ENCODE measurements at regions not wholly inside any gene's neighbourhood (a gene's known extent, or its start where the extent isn't known, plus 50 kb on each side); places are given as distances from the start of the nearest gene placed in this dataset.

DNA sequence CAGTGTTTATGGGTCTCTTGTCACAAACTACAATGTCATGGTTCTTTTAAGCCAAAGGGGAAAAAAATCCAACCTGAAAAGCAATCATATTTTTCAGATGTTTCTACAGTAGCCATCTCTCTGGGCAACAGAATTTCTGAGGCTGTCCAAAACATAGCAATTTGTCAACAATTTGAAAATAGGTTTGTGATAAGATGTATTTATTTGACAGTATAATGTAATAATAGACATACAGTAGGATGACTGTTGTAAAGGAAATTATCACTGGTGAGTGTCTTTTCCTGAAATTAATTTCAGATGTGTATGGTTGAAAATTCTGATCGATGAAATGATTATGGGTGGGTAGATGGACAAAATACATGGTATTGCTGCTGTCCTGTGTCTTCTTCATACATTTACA is 1230.1 kb upstream of the CDH2 start:
- Histone ChIP-seq H3K27me3 (ENCODE audit: control insufficient read depth, low read length) (no peaks in the 10 kb centered on the region), H4K20me1 (ENCODE audit: control insufficient read depth, insufficient read depth, low read depth, low read length) (no peaks in the 10 kb centered on the region), H3K4me1 (ENCODE audit: control insufficient read depth, low read length) (no peaks in the 10 kb centered on the region), H3K36me3 (ENCODE audit: control insufficient read depth, low read length) (no peaks in the 10 kb centered on the region), H3K9me3 (ENCODE audit: control insufficient read depth, insufficient read depth, low read length) (no peaks in the 10 kb centered on the region), H3K27ac (ENCODE audit: low read depth, low read length) (no peak overlapping the region), H3K4me2 (ENCODE audit: low read length) (no peak overlapping the region), H3F3A (ENCODE audit: control insufficient read depth, insufficient read depth) (no peaks in the 10 kb centered on the region), H3K79me2 (ENCODE audit: control insufficient read depth, low read length) (no peaks in the 10 kb centered on the region), H3K4me3 (ENCODE audit: low read length) (no peak overlapping the region), H3K9me2 (replicated peaks; ENCODE audit: control insufficient read depth, low read length) (no peaks in the 10 kb centered on the region)
- TF ChIP-seq, protein P1, sequence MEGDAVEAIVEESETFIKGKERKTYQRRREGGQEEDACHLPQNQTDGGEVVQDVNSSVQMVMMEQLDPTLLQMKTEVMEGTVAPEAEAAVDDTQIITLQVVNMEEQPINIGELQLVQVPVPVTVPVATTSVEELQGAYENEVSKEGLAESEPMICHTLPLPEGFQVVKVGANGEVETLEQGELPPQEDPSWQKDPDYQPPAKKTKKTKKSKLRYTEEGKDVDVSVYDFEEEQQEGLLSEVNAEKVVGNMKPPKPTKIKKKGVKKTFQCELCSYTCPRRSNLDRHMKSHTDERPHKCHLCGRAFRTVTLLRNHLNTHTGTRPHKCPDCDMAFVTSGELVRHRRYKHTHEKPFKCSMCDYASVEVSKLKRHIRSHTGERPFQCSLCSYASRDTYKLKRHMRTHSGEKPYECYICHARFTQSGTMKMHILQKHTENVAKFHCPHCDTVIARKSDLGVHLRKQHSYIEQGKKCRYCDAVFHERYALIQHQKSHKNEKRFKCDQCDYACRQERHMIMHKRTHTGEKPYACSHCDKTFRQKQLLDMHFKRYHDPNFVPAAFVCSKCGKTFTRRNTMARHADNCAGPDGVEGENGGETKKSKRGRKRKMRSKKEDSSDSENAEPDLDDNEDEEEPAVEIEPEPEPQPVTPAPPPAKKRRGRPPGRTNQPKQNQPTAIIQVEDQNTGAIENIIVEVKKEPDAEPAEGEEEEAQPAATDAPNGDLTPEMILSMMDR (IDR thresholded peaks at IDR 0.05; ENCODE audit: low read depth, low read length, poor library complexity, severe bottlenecking): no peak
- no peak for TF ChIP-seq EZH2phosphoT487 (IDR thresholded peaks at IDR 0.05; ENCODE audit: borderline replicate concordance, low read length)

DNA sequence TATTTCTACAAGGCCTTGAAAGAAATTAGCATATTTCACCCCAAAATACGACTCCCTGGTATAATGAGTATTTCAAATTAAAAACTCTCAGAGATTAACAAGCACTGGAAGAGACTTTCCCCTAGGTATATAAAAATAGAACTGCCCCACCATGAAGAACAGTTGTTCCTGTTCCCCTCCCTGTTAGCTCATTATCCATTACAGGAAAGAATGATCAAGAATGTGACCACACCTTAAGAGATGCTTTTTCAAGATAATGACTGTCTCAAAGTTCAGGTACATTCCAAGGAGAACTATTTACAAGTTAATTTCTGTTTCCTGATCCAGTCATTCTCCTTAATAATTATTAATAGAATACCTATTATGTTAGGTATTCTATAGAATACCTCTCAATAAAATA is 1220.6 kb upstream of the CDH2 start:
- Histone ChIP-seq H3K9me3 (ENCODE audit: control insufficient read depth, insufficient read depth, low read length) (no peaks in the 10 kb centered on the region; the same call in 1 of the 2 replicates), H3K4me3 (ENCODE audit: low read length) (no peak overlapping the region), H3K36me3 (ENCODE audit: control insufficient read depth, low read length) (no peaks in the 10 kb centered on the region), H3K79me2 (ENCODE audit: control insufficient read depth, low read length) (no peaks in the 10 kb centered on the region), H3K27ac (ENCODE audit: low read depth, low read length) (no peak overlapping the region), H3K9me2 (replicated peaks; ENCODE audit: control insufficient read depth, low read length) (no peaks in the 10 kb centered on the region), H3K4me2 (ENCODE audit: low read length) (no peak overlapping the region), H3F3A (ENCODE audit: control insufficient read depth, insufficient read depth) (no peaks in the 10 kb centered on the region), H3K27me3 (ENCODE audit: control insufficient read depth, low read length) (no peaks in the 10 kb centered on the region), H3K4me1 (ENCODE audit: control insufficient read depth, low read length) (no peaks in the 10 kb centered on the region), H4K20me1 (ENCODE audit: control insufficient read depth, insufficient read depth, low read depth, low read length) (no peaks in the 10 kb centered on the region)
- TF ChIP-seq, protein P1 (IDR thresholded peaks at IDR 0.05; ENCODE audit: low read depth, low read length, poor library complexity, severe bottlenecking): no peak
- TF ChIP-seq EZH2phosphoT487 (IDR thresholded peaks at IDR 0.05; ENCODE audit: borderline replicate concordance, low read length): no peak

DNA sequence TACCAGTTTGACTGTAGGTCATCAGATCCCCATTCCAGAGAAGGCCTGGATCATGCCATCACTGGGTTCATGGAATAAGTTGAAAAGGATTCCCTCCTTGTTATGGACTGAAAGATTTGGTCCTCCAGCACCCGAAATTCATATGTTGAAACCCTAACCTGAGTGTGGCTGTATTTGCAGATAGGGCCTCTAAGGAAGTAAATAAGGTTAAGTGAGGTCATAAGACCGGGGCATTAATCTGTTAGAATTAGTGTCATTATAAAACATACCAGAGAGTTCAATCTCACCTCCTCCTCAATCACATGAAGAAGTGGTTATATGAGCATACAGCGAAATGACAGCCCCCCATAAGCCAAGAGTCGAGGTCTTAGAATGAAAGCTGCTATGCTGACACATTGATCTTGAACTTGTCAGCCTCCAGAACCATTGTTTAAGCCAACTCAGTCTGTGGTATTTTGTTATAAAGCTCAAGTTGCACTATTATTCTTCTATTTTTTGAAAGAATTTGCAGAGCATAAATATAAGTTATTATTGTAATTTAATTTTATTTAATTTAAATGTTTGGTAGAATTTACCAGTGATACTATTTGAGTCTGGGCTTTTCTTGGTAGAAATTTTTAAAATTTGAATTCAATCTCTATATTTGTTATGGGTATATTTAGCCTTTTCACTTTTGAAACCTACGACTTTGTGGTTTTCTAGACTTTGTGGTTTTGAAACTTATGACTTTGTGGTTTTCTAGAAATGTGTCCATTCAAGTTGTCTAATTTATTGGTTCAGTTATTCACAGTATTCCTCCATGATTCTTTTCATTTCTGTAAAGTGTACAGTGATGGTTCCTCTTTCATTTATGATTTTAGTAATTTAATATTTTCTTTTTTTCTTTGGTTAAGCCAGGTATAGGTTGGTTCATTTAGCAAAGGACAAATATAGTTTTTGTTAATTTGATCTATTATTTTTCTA is 1206.7 kb upstream of the CDH2 start:
- Histone ChIP-seq H3K4me2 (ENCODE audit: low read length) (no peak overlapping the region), H3F3A (ENCODE audit: control insufficient read depth, insufficient read depth) (no peaks in the 10 kb centered on the region), H3K36me3 (ENCODE audit: control insufficient read depth, low read length) (no peaks in the 10 kb centered on the region), H3K4me1 (ENCODE audit: control insufficient read depth, low read length) (no peaks in the 10 kb centered on the region), H3K27me3 (ENCODE audit: control insufficient read depth, low read length) (no peaks in the 10 kb centered on the region), H3K79me2 (ENCODE audit: control insufficient read depth, low read length) (no peaks in the 10 kb centered on the region), H3K27ac (ENCODE audit: low read depth, low read length) (no peak overlapping the region), H3K4me3 (ENCODE audit: low read length) (no peak overlapping the region), H3K9me2 (replicated peaks; ENCODE audit: control insufficient read depth, low read length) (no peaks in the 10 kb centered on the region), H4K20me1 (ENCODE audit: control insufficient read depth, insufficient read depth, low read depth, low read length) (no peaks in the 10 kb centered on the region), H3K9me3 (ENCODE audit: control insufficient read depth, insufficient read depth, low read length) (no peaks in the 10 kb centered on the region)
- no peak for TF ChIP-seq EZH2phosphoT487 (IDR thresholded peaks at IDR 0.05; ENCODE audit: borderline replicate concordance, low read length)
- TF ChIP-seq, protein P1 (IDR thresholded peaks at IDR 0.05; ENCODE audit: low read depth, low read length, poor library complexity, severe bottlenecking): no peak

All from DOHH2 (cell line).